Pulmonary artery endothelial cell (primary cell): ENCODE measurements at regions not wholly inside any gene's neighbourhood (a gene's known extent, or its start where the extent isn't known, plus 50 kb on each side); places are given as distances from the start of the nearest gene placed in this dataset.
"Not testable (repeated sequence)": the region's sequence is repeated elsewhere in the genome, so short reads cannot be mapped to it uniquely, and the experiment has no call there.

Source experiments
- DNase-seq: peaks from one replicate; pipeline ENCODE4 v3.0.0-alpha.2; 2011; ENCODE audit warnings: low read depth, low spot score

GRCh38 chr1:198967566-198967965, 328.7 kb downstream of the PTPRC start:
- no peak for DNase-seq

GRCh38 chr1:198968866-198969265, 330.0 kb downstream of the PTPRC start:
- no peak for DNase-seq

- DNase-seq = no peak
Observed at GRCh38 chr1:198969981-198970380, 331.1 kb downstream of the PTPRC start.

- DNase-seq = no peak
Observed at GRCh38 chr1:198970916-198971315, 332.1 kb downstream of the PTPRC start.

GRCh38 chr1:198977909-198978308, 339.1 kb downstream of the PTPRC start:
- DNase-seq = no peak

GRCh38 chr1:198978523-198978922, 339.7 kb downstream of the PTPRC start:
- no peak for DNase-seq

GRCh38 chr1:198986036-198986435, 347.2 kb downstream of the PTPRC start:
- no peak for DNase-seq

- no peak for DNase-seq
Observed at GRCh38 chr1:198986442-198986841, 347.6 kb downstream of the PTPRC start.

- no peak for DNase-seq
Observed at GRCh38 chr1:199002661-199003060, 363.8 kb downstream of the PTPRC start.

- no peak for DNase-seq
Observed at GRCh38 chr1:199007423-199007822, 368.6 kb downstream of the PTPRC start.

- DNase-seq = no peak
Observed at GRCh38 chr1:199009447-199009846, 370.6 kb downstream of the PTPRC start.

GRCh38 chr1:199010492-199010891, 371.7 kb downstream of the PTPRC start:
- DNase-seq = no peak

- no peak for DNase-seq
Observed at GRCh38 chr1:199010933-199011332, 372.1 kb downstream of the PTPRC start.

- no peak for DNase-seq
Observed at GRCh38 chr1:199015799-199016198, 377.0 kb downstream of the PTPRC start.

- no peak for DNase-seq
Observed at GRCh38 chr1:199018471-199019135, 379.8 kb downstream of the PTPRC start.

- no peak for DNase-seq
Observed at GRCh38 chr1:199020051-199020450, 381.2 kb downstream of the PTPRC start.

GRCh38 chr1:199020904-199021303, 382.1 kb downstream of the PTPRC start:
- no peak for DNase-seq

- no peak for DNase-seq
Observed at GRCh38 chr1:199029401-199029800, 390.6 kb downstream of the PTPRC start.

GRCh38 chr1:199029855-199030254, 391.0 kb downstream of the PTPRC start:
- DNase-seq = no peak

GRCh38 chr1:199030541-199030940, 391.7 kb downstream of the PTPRC start:
- DNase-seq = not testable (repeated sequence)

GRCh38 chr1:199031170-199031569, 392.3 kb downstream of the PTPRC start:
- not testable (repeated sequence) for DNase-seq

- not testable (repeated sequence) for DNase-seq
Observed at GRCh38 chr1:199032479-199032878, 393.6 kb downstream of the PTPRC start.

GRCh38 chr1:199033661-199034060, 394.8 kb downstream of the PTPRC start:
- no peak for DNase-seq

GRCh38 chr1:199038156-199038555, 399.3 kb downstream of the PTPRC start:
- DNase-seq = no peak
